HEK293 (cell line): ENCODE measurements at regions not wholly inside any gene's neighbourhood (a gene's known extent, or its start where the extent isn't known, plus 50 kb on each side); places are given as distances from the start of the nearest gene placed in this dataset.
"Not testable (repeated sequence)": the region's sequence is repeated elsewhere in the genome, so short reads cannot be mapped to it uniquely, and the experiment has no call there.

Experiments
- ZSCAN30 ChIP-seq: fragments of 450-650 bp; IDR thresholded peaks from 2 replicates; pipeline ENCODE4 v1.5.1; 2018; ENCODE audit warnings: missing biosample characterization, mild to moderate bottlenecking, missing genetic modification characterization, moderate library complexity
- TF ChIP-seq, protein P1 (sequence below): fragments of 450-650 bp; formaldehyde crosslinking; IDR thresholded peaks from 2 replicates; pipeline ENCODE4 v1.5.1; 2016; ENCODE audit warnings: missing biosample characterization, missing genetic modification characterization
- TF ChIP-seq, protein P2 (sequence below): fragments of 450-650 bp; formaldehyde crosslinking; IDR thresholded peaks from 2 replicates; pipeline ENCODE4 v1.5.1; 2016; ENCODE audit warnings: missing biosample characterization, missing genetic modification characterization

DNA sequence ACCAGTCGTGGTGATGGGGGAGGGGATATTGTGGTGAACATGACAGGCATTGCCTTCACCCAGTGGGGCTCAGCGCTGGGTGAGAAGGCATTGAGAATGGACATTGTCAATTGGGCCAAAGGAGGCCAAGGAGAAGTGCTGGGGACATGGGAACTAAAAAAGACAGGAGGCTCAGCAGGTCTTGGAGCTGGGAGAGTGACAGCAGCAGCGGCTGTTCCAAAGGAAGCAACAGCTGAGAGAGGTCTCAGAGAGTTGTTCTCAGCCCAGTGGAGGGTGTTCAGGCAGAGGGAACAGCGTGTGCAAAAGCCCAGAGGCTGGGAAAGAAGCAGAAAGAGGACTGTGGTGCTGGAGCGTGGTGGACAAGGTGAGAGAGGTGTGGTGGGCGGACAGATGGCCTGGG lies 56.6 kb upstream of the ASNS start:
- TF ChIP-seq, protein P1, sequence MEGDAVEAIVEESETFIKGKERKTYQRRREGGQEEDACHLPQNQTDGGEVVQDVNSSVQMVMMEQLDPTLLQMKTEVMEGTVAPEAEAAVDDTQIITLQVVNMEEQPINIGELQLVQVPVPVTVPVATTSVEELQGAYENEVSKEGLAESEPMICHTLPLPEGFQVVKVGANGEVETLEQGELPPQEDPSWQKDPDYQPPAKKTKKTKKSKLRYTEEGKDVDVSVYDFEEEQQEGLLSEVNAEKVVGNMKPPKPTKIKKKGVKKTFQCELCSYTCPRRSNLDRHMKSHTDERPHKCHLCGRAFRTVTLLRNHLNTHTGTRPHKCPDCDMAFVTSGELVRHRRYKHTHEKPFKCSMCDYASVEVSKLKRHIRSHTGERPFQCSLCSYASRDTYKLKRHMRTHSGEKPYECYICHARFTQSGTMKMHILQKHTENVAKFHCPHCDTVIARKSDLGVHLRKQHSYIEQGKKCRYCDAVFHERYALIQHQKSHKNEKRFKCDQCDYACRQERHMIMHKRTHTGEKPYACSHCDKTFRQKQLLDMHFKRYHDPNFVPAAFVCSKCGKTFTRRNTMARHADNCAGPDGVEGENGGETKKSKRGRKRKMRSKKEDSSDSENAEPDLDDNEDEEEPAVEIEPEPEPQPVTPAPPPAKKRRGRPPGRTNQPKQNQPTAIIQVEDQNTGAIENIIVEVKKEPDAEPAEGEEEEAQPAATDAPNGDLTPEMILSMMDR (tag by site-specific recombination): not testable (repeated sequence)
- TF ChIP-seq, protein P2, sequence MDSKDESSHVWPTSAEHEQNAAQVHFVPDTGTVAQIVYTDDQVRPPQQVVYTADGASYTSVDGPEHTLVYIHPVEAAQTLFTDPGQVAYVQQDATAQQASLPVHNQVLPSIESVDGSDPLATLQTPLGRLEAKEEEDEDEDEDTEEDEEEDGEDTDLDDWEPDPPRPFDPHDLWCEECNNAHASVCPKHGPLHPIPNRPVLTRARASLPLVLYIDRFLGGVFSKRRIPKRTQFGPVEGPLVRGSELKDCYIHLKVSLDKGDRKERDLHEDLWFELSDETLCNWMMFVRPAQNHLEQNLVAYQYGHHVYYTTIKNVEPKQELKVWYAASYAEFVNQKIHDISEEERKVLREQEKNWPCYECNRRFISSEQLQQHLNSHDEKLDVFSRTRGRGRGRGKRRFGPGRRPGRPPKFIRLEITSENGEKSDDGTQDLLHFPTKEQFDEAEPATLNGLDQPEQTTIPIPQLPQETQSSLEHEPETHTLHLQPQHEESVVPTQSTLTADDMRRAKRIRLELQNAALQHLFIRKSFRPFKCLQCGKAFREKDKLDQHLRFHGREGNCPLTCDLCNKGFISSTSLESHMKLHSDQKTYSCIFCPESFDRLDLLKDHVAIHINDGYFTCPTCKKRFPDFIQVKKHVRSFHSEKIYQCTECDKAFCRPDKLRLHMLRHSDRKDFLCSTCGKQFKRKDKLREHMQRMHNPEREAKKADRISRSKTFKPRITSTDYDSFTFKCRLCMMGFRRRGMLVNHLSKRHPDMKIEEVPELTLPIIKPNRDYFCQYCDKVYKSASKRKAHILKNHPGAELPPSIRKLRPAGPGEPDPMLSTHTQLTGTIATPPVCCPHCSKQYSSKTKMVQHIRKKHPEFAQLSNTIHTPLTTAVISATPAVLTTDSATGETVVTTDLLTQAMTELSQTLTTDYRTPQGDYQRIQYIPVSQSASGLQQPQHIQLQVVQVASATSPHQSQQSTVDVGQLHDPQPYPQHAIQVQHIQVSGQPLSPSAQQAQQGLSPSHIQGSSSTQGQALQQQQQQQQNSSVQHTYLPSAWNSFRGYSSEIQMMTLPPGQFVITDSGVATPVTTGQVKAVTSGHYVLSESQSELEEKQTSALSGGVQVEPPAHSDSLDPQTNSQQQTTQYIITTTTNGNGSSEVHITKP: not testable (repeated sequence)
- TF ChIP-seq ZSCAN30 (tag by site-specific recombination): not testable (repeated sequence)
